ENCODE measurements at regions not wholly inside any gene's neighbourhood (a gene's known extent, or its start where the extent isn't known, plus 50 kb on each side); places are given as distances from the start of the nearest gene placed in this dataset.
"Not testable (repeated sequence)": the region's sequence is repeated elsewhere in the genome, so short reads cannot be mapped to it uniquely, and the experiment has no call there.

GRCh38 chr20:30511322-30512030 lies 746.0 kb upstream of the DEFB115 start:
- DNase-seq: no peak

GRCh38 chr20:30513050-30513628 lies 744.3 kb upstream of the DEFB115 start:
- no peak for DNase-seq

GRCh38 chr20:30515915-30516314 lies 741.5 kb upstream of the DEFB115 start:
- not testable (repeated sequence) for DNase-seq

GRCh38 chr20:30518906-30519305 lies 738.6 kb upstream of the DEFB115 start:
- DNase-seq: not testable (repeated sequence)

- not testable (repeated sequence) for DNase-seq
Observed at GRCh38 chr20:30521686-30522415, 735.6 kb upstream of the DEFB115 start.

- not testable (repeated sequence) for DNase-seq
Observed at GRCh38 chr20:30524155-30524554, 733.3 kb upstream of the DEFB115 start.

- DNase-seq: not testable (repeated sequence)
Observed at GRCh38 chr20:30524761-30525160, 732.7 kb upstream of the DEFB115 start.

GRCh38 chr20:30533653-30534052 lies 723.8 kb upstream of the DEFB115 start:
- DNase-seq: not testable (repeated sequence)

- peak; percentile 67 for DNase-seq
Observed at GRCh38 chr20:30537459-30537858, 720.0 kb upstream of the DEFB115 start.

GRCh38 chr20:30540330-30541069 lies 717.0 kb upstream of the DEFB115 start:
- DNase-seq: not testable (repeated sequence)

- not testable (repeated sequence) for DNase-seq
Observed at GRCh38 chr20:30551236-30551635, 706.2 kb upstream of the DEFB115 start.

- DNase-seq: not testable (repeated sequence)
Observed at GRCh38 chr20:30556797-30557196, 700.7 kb upstream of the DEFB115 start.

- DNase-seq: peak; percentile 51
Observed at GRCh38 chr20:30565086-30565485, 692.4 kb upstream of the DEFB115 start.

GRCh38 chr20:30569867-30570266 lies 687.6 kb upstream of the DEFB115 start:
- DNase-seq: not testable (repeated sequence)

- not testable (repeated sequence) for DNase-seq
Observed at GRCh38 chr20:30570622-30571021, 686.8 kb upstream of the DEFB115 start.

GRCh38 chr20:30574337-30574736 lies 683.1 kb upstream of the DEFB115 start:
- DNase-seq: not testable (repeated sequence)

GRCh38 chr20:30579069-30579468 lies 678.4 kb upstream of the DEFB115 start:
- DNase-seq: not testable (repeated sequence)

- DNase-seq: peak; percentile 82
Observed at GRCh38 chr20:30579824-30580438, 677.5 kb upstream of the DEFB115 start.

GRCh38 chr20:30581839-30582238 lies 675.6 kb upstream of the DEFB115 start:
- DNase-seq: peak; percentile 18

GRCh38 chr20:30584403-30584802 lies 673.1 kb upstream of the DEFB115 start:
- not testable (repeated sequence) for DNase-seq

- peak; percentile 45 for DNase-seq
Observed at GRCh38 chr20:30585244-30585796, 672.1 kb upstream of the DEFB115 start.

GRCh38 chr20:30586178-30586577 lies 671.3 kb upstream of the DEFB115 start:
- not testable (repeated sequence) for DNase-seq
